ENCODE measurements at regions not wholly inside any gene's neighbourhood (a gene's known extent, or its start where the extent isn't known, plus 50 kb on each side); places are given as distances from the start of the nearest gene placed in this dataset.

- TF ChIP-seq CTCF (IDR thresholded peaks at IDR 0.05), result no peak
- no peak for TF ChIP-seq ZFX (IDR thresholded peaks at IDR 0.05; ENCODE audit: borderline replicate concordance)
These were observed 104.5 kb upstream of the PKN2 start for GRCh38 chr1:88579598-88579997.
